ENCODE measurements at regions not wholly inside any gene's neighbourhood (a gene's known extent, or its start where the extent isn't known, plus 50 kb on each side); places are given as distances from the start of the nearest gene placed in this dataset.
"Not testable (repeated sequence)": the region's sequence is repeated elsewhere in the genome, so short reads cannot be mapped to it uniquely, and the experiment has no call there.

- no peak overlapping the region for H3K4me3 ChIP-seq (ENCODE audit: insufficient read depth, low read depth, low read length)
- no peaks in the 10 kb centered on the region; the same call in 1 of the 2 replicates for H3K27me3 ChIP-seq (ENCODE audit: control insufficient read depth, insufficient read depth, low read length)
- H3K36me3 ChIP-seq (replicated peaks; ENCODE audit: control insufficient read depth, insufficient read depth, low read length): no peaks in the 10 kb centered on the region
- no peak for DNase-seq
Measured at GRCh38 chr3:71940486-71940885, 155.5 kb upstream of the PROK2 start.

- DNase-seq; H3K27me3 ChIP-seq (ENCODE audit: control insufficient read depth, insufficient read depth, low read length); H3K4me3 ChIP-seq (ENCODE audit: insufficient read depth, low read depth, low read length); H3K36me3 ChIP-seq (replicated peaks; ENCODE audit: control insufficient read depth, insufficient read depth, low read length): not testable (repeated sequence)
Measured at GRCh38 chr3:71938081-71938480, 153.1 kb upstream of the PROK2 start.

- Histone ChIP-seq H3K36me3 (replicated peaks; ENCODE audit: control insufficient read depth, insufficient read depth, low read length) (no peaks in the 10 kb centered on the region), H3K4me3 (ENCODE audit: insufficient read depth, low read depth, low read length) (no peak overlapping the region), H3K27me3 (ENCODE audit: control insufficient read depth, insufficient read depth, low read length) (no peaks in the 10 kb centered on the region; the same call in 1 of the 2 replicates)
- DNase-seq: no peak
Measured at GRCh38 chr3:71936681-71937080, 151.7 kb upstream of the PROK2 start.

GRCh38 chr3:71934520-71935270 is 149.7 kb upstream of the PROK2 start:
- Histone ChIP-seq H3K36me3 (replicated peaks; ENCODE audit: control insufficient read depth, insufficient read depth, low read length) (no peaks in the 10 kb centered on the region), H3K4me3 (ENCODE audit: insufficient read depth, low read depth, low read length) (no peak overlapping the region), H3K27me3 (ENCODE audit: control insufficient read depth, insufficient read depth, low read length) (no peaks in the 10 kb centered on the region; the same call in 1 of the 2 replicates)
- no peak for DNase-seq

GRCh38 chr3:71931922-71932321 is 147.0 kb upstream of the PROK2 start:
- Histone ChIP-seq H3K27me3 (ENCODE audit: control insufficient read depth, insufficient read depth, low read length) (no peaks in the 10 kb centered on the region), H3K4me3 (ENCODE audit: insufficient read depth, low read depth, low read length) (no peak overlapping the region), H3K36me3 (replicated peaks; ENCODE audit: control insufficient read depth, insufficient read depth, low read length) (no peaks in the 10 kb centered on the region)
- no peak for DNase-seq

GRCh38 chr3:71930056-71930991 is 145.4 kb upstream of the PROK2 start:
- Histone ChIP-seq H3K27me3 (ENCODE audit: control insufficient read depth, insufficient read depth, low read length) (no peaks in the 10 kb centered on the region), H3K36me3 (replicated peaks; ENCODE audit: control insufficient read depth, insufficient read depth, low read length) (no peaks in the 10 kb centered on the region)
- peak; percentile 73 for DNase-seq

GRCh38 chr3:71928212-71928611 is 143.3 kb upstream of the PROK2 start:
- Histone ChIP-seq H3K4me3 (ENCODE audit: insufficient read depth, low read depth, low read length) (no peak overlapping the region), H3K27me3 (ENCODE audit: control insufficient read depth, insufficient read depth, low read length) (no peaks in the 10 kb centered on the region), H3K36me3 (replicated peaks; ENCODE audit: control insufficient read depth, insufficient read depth, low read length) (no peaks in the 10 kb centered on the region)
- no peak for DNase-seq

More at GRCh38 chr3:71930056-71930991, 145.4 kb upstream of the PROK2 start:
- H3K4me3 ChIP-seq (ENCODE audit: insufficient read depth, low read depth, low read length): no peak overlapping the region

- H3K4me3 ChIP-seq (ENCODE audit: insufficient read depth, low read depth, low read length): no peak overlapping the region
- no peaks in the 10 kb centered on the region for H3K36me3 ChIP-seq (replicated peaks; ENCODE audit: control insufficient read depth, insufficient read depth, low read length)
- no peak for DNase-seq
- H3K27me3 ChIP-seq (ENCODE audit: control insufficient read depth, insufficient read depth, low read length): no peaks in the 10 kb centered on the region
Measured at GRCh38 chr3:71927505-71928066, 142.6 kb upstream of the PROK2 start.

GRCh38 chr3:71926616-71927015 is 141.7 kb upstream of the PROK2 start:
- Histone ChIP-seq H3K36me3 (replicated peaks; ENCODE audit: control insufficient read depth, insufficient read depth, low read length) (no peaks in the 10 kb centered on the region), H3K27me3 (ENCODE audit: control insufficient read depth, insufficient read depth, low read length) (no peaks in the 10 kb centered on the region), H3K4me3 (ENCODE audit: insufficient read depth, low read depth, low read length) (no peak overlapping the region)
- peak; percentile 45 for DNase-seq

- no peaks in the 10 kb centered on the region for H3K27me3 ChIP-seq (ENCODE audit: control insufficient read depth, insufficient read depth, low read length)
- peak; percentile 84 for DNase-seq
- no peak overlapping the region for H3K4me3 ChIP-seq (ENCODE audit: insufficient read depth, low read depth, low read length)
- no peaks in the 10 kb centered on the region for H3K36me3 ChIP-seq (replicated peaks; ENCODE audit: control insufficient read depth, insufficient read depth, low read length)
Measured at GRCh38 chr3:71926262-71926600, 141.3 kb upstream of the PROK2 start.

GRCh38 chr3:71925511-71926261 is 140.7 kb upstream of the PROK2 start:
- H3K27me3 ChIP-seq (ENCODE audit: control insufficient read depth, insufficient read depth, low read length); H3K36me3 ChIP-seq (replicated peaks; ENCODE audit: control insufficient read depth, insufficient read depth, low read length); DNase-seq; H3K4me3 ChIP-seq (ENCODE audit: insufficient read depth, low read depth, low read length): not testable (repeated sequence)

GRCh38 chr3:71924721-71925120 is 139.8 kb upstream of the PROK2 start:
- Histone ChIP-seq H3K36me3 (replicated peaks; ENCODE audit: control insufficient read depth, insufficient read depth, low read length) (no peaks in the 10 kb centered on the region), H3K27me3 (ENCODE audit: control insufficient read depth, insufficient read depth, low read length) (no peaks in the 10 kb centered on the region), H3K4me3 (ENCODE audit: insufficient read depth, low read depth, low read length) (no peak overlapping the region)
- no peak for DNase-seq

GRCh38 chr3:71921036-71921435 is 136.1 kb upstream of the PROK2 start:
- Histone ChIP-seq H3K4me3 (ENCODE audit: insufficient read depth, low read depth, low read length) (no peak overlapping the region), H3K27me3 (ENCODE audit: control insufficient read depth, insufficient read depth, low read length) (no peaks in the 10 kb centered on the region), H3K36me3 (replicated peaks; ENCODE audit: control insufficient read depth, insufficient read depth, low read length) (no peaks in the 10 kb centered on the region)
- no peak for DNase-seq

- Histone ChIP-seq H3K4me3 (ENCODE audit: insufficient read depth, low read depth, low read length) (no peak overlapping the region), H3K27me3 (ENCODE audit: control insufficient read depth, insufficient read depth, low read length) (no peaks in the 10 kb centered on the region), H3K36me3 (replicated peaks; ENCODE audit: control insufficient read depth, insufficient read depth, low read length) (no peaks in the 10 kb centered on the region)
- no peak for DNase-seq
Measured at GRCh38 chr3:71919572-71919971, 134.6 kb upstream of the PROK2 start.

All from H7 (cell line).